ENCODE measurements at regions not wholly inside any gene's neighbourhood (a gene's known extent, or its start where the extent isn't known, plus 50 kb on each side); places are given as distances from the start of the nearest gene placed in this dataset.

DNA sequence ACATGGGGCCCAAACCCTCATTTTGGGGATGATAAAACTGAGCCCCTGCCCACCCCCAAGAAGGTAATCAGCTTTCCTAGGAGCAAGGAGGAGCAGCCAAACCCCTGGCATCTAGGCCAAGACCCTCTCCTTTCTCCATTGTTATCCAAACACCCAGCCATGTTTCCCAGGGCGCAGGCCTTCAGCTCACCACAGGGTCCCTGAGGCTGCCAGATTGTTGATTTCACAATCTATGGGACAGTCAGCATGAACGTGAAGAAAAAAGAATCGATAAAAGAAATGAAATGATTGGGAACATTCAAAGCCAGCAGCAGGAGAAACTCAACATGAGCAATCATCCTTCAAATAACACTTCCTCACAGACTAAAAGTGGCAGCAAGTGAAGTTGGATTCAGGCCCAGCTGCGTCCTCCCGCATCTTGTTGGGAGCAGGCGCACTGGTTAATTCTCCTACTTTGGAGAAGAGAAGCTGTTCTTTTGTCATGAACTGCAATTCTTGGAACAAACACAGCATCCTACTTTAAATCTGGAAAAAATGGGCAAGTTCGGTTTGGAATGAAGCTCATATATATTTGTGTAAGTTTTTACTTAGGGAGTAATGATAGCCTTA lies 241.8 kb upstream of the PRDM1 start:
- H3K27ac ChIP-seq (ENCODE audit: low read length), result no peak overlapping the region
- no peak for DNase-seq
- Mint-ChIP-seq H3K9me3 (no peaks in the 10 kb centered on the region), H3K4me3 (no peak overlapping the region), H3K4me1 (no peaks in the 10 kb centered on the region), H3K36me3 (no peaks in the 10 kb centered on the region), H3K27ac (no peak overlapping the region), H3K27me3 (ENCODE audit: low read depth in 2 of 2) (peaks cover 0 to 2% of the 10 kb centered on the region in 2 donors)
- 94% methylated on average over 6 of the region's 7 CpGs for WGBS (ENCODE audit: insufficient coverage)
- H3K9me3 ChIP-seq (ENCODE audit: control insufficient read depth, insufficient read depth, low read length), result no peaks in the 10 kb centered on the region
- H3K27me3 ChIP-seq (ENCODE audit: control insufficient read depth, insufficient read depth, low read length), result no peaks in the 10 kb centered on the region
- no peak overlapping the region for H3K4me3 ChIP-seq (ENCODE audit: low read length)
- ATAC-seq, result no peak
- intact Hi-C loops (cut with micrococcal nuclease), result no loop called here
- TF ChIP-seq, protein P1, sequence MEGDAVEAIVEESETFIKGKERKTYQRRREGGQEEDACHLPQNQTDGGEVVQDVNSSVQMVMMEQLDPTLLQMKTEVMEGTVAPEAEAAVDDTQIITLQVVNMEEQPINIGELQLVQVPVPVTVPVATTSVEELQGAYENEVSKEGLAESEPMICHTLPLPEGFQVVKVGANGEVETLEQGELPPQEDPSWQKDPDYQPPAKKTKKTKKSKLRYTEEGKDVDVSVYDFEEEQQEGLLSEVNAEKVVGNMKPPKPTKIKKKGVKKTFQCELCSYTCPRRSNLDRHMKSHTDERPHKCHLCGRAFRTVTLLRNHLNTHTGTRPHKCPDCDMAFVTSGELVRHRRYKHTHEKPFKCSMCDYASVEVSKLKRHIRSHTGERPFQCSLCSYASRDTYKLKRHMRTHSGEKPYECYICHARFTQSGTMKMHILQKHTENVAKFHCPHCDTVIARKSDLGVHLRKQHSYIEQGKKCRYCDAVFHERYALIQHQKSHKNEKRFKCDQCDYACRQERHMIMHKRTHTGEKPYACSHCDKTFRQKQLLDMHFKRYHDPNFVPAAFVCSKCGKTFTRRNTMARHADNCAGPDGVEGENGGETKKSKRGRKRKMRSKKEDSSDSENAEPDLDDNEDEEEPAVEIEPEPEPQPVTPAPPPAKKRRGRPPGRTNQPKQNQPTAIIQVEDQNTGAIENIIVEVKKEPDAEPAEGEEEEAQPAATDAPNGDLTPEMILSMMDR (IDR thresholded peaks at IDR 0.05), result no peak
- H3K4me1 ChIP-seq (ENCODE audit: control insufficient read depth, insufficient read depth, low read length), result no peaks in the 10 kb centered on the region
- no peaks in the 10 kb centered on the region for H3K36me3 ChIP-seq (ENCODE audit: control insufficient read depth, insufficient read depth, low read length)

DNA sequence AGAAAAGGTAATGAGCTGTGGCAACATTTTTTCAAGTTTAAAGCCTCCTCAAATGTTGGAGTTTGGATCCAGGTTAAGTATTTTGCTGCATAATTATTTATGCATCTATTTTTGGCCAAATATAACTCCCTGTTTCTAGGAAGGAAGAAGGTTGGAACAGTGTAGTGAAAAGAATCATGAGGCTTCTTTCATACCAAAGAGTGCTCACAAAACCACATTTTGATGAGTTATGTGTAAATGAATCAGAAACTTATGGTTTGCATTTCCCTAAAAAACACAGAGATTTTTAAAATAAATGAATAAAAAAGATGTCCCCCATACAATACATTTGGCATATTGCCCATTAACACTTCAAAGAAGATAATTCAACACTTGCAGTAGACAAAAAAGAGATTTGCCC lies 246.9 kb upstream of the PRDM1 start:
- no peak for DNase-seq
- intact Hi-C loops (cut with micrococcal nuclease), result no loop called here

DNA sequence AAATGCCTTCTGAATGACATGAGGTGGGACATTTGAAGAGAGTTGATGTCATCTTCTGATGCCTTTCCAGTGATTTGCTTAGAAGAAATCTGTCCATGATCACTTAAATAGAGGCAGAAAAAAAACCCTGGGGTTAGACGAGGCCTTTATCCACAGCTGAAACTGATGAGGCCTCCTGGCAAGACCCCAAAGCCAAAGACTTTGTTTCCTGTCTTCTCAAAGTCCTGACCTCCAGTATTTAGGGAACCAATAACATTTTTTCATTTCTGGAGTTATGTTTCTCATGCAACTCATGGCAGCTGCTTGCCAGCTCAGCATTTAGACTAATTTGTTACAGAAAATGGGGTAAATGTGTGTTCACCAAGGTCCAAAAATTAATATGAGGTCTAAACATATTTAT lies 248.0 kb upstream of the PRDM1 start:
- Histone ChIP-seq H3K9me3 (ENCODE audit: control insufficient read depth, insufficient read depth, low read length) (no peaks in the 10 kb centered on the region), H3K4me3 (ENCODE audit: low read length) (no peak overlapping the region), H3K27ac (ENCODE audit: low read length) (no peak overlapping the region), H3K36me3 (ENCODE audit: control insufficient read depth, insufficient read depth, low read length) (no peaks in the 10 kb centered on the region), H3K4me1 (ENCODE audit: control insufficient read depth, insufficient read depth, low read length) (no peaks in the 10 kb centered on the region), H3K27me3 (ENCODE audit: control insufficient read depth, insufficient read depth, low read length) (no peaks in the 10 kb centered on the region)
- Mint-ChIP-seq H3K4me1 (no peaks in the 10 kb centered on the region), H3K4me3 (no peak overlapping the region), H3K36me3 (no peaks in the 10 kb centered on the region), H3K27ac (no peak overlapping the region), H3K9me3 (no peaks in the 10 kb centered on the region), H3K27me3 (ENCODE audit: low read depth in 2 of 2) (no peaks in the 10 kb centered on the region)
- 18% methylated on average over 1 of the region's 1 CpG for WGBS (ENCODE audit: insufficient coverage)
- intact Hi-C loops (cut with micrococcal nuclease), result no loop called here
- ATAC-seq (no peak), DNase-seq (no peak)
- TF ChIP-seq, protein P1 (IDR thresholded peaks at IDR 0.05), result no peak

More for the DNA sequence above, 246.9 kb upstream of the PRDM1 start:
- Histone ChIP-seq H3K9me3 (ENCODE audit: control insufficient read depth, insufficient read depth, low read length) (no peaks in the 10 kb centered on the region), H3K27ac (ENCODE audit: low read length) (no peak overlapping the region), H3K27me3 (ENCODE audit: control insufficient read depth, insufficient read depth, low read length) (no peaks in the 10 kb centered on the region), H3K4me1 (ENCODE audit: control insufficient read depth, insufficient read depth, low read length) (no peaks in the 10 kb centered on the region), H3K36me3 (ENCODE audit: control insufficient read depth, insufficient read depth, low read length) (no peaks in the 10 kb centered on the region), H3K4me3 (ENCODE audit: low read length) (no peak overlapping the region)
- Mint-ChIP-seq H3K4me1 (no peaks in the 10 kb centered on the region), H3K36me3 (no peaks in the 10 kb centered on the region), H3K9me3 (no peaks in the 10 kb centered on the region), H3K27me3 (ENCODE audit: low read depth in 2 of 2) (peaks cover 0 to 2% of the 10 kb centered on the region in 2 donors), H3K27ac (no peak overlapping the region), H3K4me3 (no peak overlapping the region)
- TF ChIP-seq, protein P1 (IDR thresholded peaks at IDR 0.05), result no peak
- ATAC-seq, result no peak

DNA sequence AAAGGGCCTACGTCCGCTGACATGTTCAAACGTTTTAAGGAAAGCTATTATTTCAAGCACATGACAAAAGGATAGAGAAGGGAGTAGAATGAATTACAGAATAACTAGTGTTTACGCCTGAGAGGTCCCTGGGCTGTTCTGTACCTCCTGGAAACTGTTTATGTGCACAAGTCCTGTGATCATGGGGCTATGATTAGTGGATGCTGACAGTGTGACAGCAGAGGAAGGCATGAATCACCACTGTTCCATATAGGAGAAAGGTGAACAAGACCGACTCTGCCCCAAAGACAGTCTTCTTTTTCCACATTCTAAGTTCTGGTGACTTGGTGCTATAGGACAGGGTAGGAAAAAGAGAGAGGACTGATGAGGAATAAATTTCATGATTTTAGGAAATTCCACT lies 249.2 kb upstream of the PRDM1 start:
- Mint-ChIP-seq H3K9me3 (no peaks in the 10 kb centered on the region), H3K36me3 (no peaks in the 10 kb centered on the region), H3K4me3 (no peak overlapping the region), H3K4me1 (no peaks in the 10 kb centered on the region), H3K27me3 (ENCODE audit: low read depth in 2 of 2) (no peaks in the 10 kb centered on the region), H3K27ac (no peak overlapping the region)
- intact Hi-C loops (cut with micrococcal nuclease), result no loop called here
- no peak overlapping the region for H3K4me3 ChIP-seq (ENCODE audit: low read length)
- H3K27me3 ChIP-seq (ENCODE audit: control insufficient read depth, insufficient read depth, low read length), result no peaks in the 10 kb centered on the region
- no peak overlapping the region for H3K27ac ChIP-seq (ENCODE audit: low read length)
- 93% methylated on average over 4 of the region's 5 CpGs for WGBS (ENCODE audit: insufficient coverage)
- TF ChIP-seq, protein P1 (IDR thresholded peaks at IDR 0.05), result no peak
- ATAC-seq (no peak), DNase-seq (no peak)
- H3K4me1 ChIP-seq (ENCODE audit: control insufficient read depth, insufficient read depth, low read length), result no peaks in the 10 kb centered on the region
- no peaks in the 10 kb centered on the region for H3K36me3 ChIP-seq (ENCODE audit: control insufficient read depth, insufficient read depth, low read length)
- H3K9me3 ChIP-seq (ENCODE audit: control insufficient read depth, insufficient read depth, low read length), result no peaks in the 10 kb centered on the region

Data from natural killer cell (primary cell).